ENCODE measurements at regions not wholly inside any gene's neighbourhood (a gene's known extent, or its start where the extent isn't known, plus 50 kb on each side); places are given as distances from the start of the nearest gene placed in this dataset.

DNA sequence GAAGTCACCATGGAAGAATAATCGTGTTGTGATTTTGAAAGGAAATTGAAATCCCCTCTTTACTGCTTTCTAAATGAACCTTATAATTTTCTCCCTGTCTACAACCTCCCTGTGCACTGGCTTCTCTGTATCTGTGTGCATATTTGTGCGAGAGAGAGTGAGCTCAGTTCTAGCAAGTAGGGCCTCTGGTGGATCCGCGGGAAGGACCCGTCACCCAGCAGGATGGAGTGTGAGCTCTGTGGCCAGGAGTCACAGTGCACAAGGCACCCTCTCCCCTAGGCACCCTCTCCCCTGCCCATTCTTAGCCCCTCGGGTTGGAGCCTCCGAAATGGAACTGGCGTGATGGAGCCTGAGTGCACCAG lies 109.0 kb downstream of the TRIM29 start:
- Histone ChIP-seq H3K27me3 (no peaks in the 10 kb centered on the region), H3K4me1 (no peaks in the 10 kb centered on the region), H3K9me3 (no peaks in the 10 kb centered on the region), H3K4me3 (replicated peaks in 1 of 3) (no peak overlapping the region), H3K36me3 (no peaks in the 10 kb centered on the region), H3K27ac (no peak overlapping the region)
- DNase-seq = no peak
- intact Hi-C loops (cut with DNase I) = no loop called here
- no peak for TF ChIP-seq POLR2A (IDR thresholded peaks at IDR 0.05)
- TF ChIP-seq, protein P1, sequence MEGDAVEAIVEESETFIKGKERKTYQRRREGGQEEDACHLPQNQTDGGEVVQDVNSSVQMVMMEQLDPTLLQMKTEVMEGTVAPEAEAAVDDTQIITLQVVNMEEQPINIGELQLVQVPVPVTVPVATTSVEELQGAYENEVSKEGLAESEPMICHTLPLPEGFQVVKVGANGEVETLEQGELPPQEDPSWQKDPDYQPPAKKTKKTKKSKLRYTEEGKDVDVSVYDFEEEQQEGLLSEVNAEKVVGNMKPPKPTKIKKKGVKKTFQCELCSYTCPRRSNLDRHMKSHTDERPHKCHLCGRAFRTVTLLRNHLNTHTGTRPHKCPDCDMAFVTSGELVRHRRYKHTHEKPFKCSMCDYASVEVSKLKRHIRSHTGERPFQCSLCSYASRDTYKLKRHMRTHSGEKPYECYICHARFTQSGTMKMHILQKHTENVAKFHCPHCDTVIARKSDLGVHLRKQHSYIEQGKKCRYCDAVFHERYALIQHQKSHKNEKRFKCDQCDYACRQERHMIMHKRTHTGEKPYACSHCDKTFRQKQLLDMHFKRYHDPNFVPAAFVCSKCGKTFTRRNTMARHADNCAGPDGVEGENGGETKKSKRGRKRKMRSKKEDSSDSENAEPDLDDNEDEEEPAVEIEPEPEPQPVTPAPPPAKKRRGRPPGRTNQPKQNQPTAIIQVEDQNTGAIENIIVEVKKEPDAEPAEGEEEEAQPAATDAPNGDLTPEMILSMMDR (IDR thresholded peaks at IDR 0.05) = no peak
- WGBS, 2 donors = 92% methylated on average over 8 of the region's 8 CpGs

DNA sequence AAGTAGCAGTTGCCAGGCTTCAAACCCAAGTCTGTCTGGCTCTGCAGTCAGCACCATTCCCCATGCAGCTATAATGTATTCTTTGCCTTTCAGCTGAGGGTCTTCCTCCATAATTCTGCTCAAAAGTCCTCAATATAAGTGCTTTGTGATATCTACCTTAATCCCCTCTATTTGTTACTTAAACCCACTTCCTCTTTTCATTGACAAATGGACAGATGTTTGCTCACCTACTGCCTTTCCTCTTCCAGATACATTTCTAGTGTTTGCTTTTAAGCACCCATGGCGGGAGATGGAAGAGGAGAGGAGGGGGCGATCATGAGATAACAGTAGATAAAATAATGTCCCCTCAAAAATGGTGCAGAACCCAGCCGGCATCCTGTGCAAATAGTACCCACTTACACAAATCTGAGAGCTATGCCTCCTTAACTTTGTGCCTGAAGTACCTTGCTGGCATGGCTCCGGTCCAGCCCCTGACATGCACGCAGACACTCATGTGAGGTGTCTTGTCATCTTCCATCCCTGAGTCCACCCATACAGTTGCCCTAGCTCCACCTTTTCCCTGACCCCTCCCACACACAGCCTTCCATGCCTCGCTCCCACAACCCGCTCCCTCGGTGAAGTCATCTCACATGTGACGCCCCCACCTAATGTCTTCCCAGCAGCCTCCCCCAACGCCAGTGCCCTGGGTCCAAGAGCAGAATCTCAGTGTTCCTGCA lies 109.6 kb downstream of the TRIM29 start:
- intact Hi-C loops (cut with DNase I) = no loop called here
- 69 to 71% methylated on average over 10 of the region's 10 CpGs for WGBS, 2 donors
- no peak for TF ChIP-seq POLR2A (IDR thresholded peaks at IDR 0.05)
- TF ChIP-seq, protein P1 (IDR thresholded peaks at IDR 0.05) = no peak
- Histone ChIP-seq H3K27ac (no peak overlapping the region), H3K4me1 (no peaks in the 10 kb centered on the region), H3K27me3 (no peaks in the 10 kb centered on the region), H3K9me3 (no peaks in the 10 kb centered on the region), H3K4me3 (replicated peaks in 1 of 3) (no peak overlapping the region), H3K36me3 (no peaks in the 10 kb centered on the region)
- no peak for DNase-seq

DNA sequence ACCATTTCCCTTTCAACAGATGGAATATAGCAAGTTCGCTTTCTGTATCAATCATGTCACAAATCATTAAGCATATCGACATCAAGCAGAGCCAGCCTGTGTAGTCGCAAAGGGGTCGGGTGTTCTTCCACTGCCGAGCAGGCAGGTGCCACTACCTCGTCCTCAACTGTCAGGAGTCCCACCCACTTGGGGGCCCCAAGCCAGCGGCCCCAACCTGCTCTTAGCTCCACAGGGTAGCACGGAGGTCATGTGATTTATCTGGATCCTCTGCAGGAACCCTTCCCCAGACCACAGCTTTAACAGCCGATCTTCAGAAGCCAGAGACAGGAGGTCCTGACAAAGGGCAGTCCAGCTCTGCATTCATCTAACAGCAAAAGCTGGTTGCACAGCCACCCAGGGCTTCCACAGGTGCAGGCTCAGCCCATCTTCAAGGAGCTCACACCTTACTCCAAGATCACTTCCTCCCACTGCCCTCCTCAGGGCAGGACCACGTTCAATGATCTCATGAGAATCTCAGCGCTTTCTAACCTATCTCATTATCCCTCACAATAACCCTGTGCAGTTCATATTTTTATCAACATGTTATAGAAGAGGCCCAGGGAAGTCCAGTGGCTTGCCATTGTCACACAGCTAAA lies 110.2 kb downstream of the TRIM29 start:
- no peak for DNase-seq
- 70 to 71% methylated on average over 11 of the region's 11 CpGs for WGBS, 2 donors
- intact Hi-C loops (cut with DNase I) = no loop called here

DNA sequence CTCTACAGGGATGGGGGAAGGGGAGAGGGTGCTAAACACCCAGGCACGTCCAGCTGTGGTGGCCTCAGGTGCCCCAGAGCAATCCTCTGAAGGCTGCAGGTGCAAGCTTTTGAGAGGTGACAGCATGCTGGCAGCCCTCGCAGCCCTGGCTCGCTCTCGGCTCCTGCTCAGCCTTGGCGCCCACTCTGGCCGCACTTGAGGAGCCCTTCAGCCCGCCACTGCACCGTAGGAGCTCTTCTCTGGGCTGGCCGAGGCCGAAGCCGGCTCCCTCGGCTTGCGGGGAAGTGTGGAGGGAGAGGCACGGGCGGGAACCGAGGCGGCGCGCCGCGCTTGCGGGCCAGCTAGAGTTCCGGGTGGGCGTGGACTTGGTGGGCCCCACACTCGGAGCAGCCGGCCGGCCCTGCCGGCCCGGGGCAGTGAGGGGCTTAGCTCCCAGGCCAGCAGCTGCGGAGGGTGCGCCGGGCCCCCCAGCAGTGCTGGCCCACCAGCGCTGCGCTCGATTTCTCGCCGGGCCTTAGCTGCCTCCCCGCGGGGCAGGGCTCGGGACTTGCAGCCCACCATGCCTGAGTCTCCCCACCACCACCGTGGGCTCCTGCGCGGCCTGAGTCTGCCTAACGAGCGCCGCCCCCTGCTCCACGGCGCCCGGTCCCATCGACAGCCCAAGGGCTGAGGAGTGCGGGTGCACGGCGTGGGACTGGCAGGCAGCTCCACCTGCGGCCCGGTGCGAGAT lies 112.1 kb downstream of the TRIM29 start:
- Histone ChIP-seq H3K4me1 (no peaks in the 10 kb centered on the region), H3K9me3 (no peaks in the 10 kb centered on the region), H3K27ac (no peak overlapping the region), H3K36me3 (no peaks in the 10 kb centered on the region), H3K4me3 (replicated peaks in 1 of 3) (no peak overlapping the region), H3K27me3 (no peaks in the 10 kb centered on the region)
- intact Hi-C loops (cut with DNase I) = no loop called here
- 74 to 86% methylated on average over 18 to 42 of the region's 56 CpGs for WGBS, 2 donors
- DNase-seq = no peak
- TF ChIP-seq, protein P1 (IDR thresholded peaks at IDR 0.05) = no peak
- TF ChIP-seq POLR2A (IDR thresholded peaks at IDR 0.05) = no peak

More for the DNA sequence above, 110.2 kb downstream of the TRIM29 start:
- Histone ChIP-seq H3K27me3 (no peaks in the 10 kb centered on the region), H3K27ac (no peak overlapping the region), H3K9me3 (no peaks in the 10 kb centered on the region), H3K4me3 (replicated peaks in 1 of 3) (no peak overlapping the region), H3K4me1 (no peaks in the 10 kb centered on the region), H3K36me3 (no peaks in the 10 kb centered on the region)
- no peak for TF ChIP-seq POLR2A (IDR thresholded peaks at IDR 0.05)
- TF ChIP-seq, protein P1 (IDR thresholded peaks at IDR 0.05) = no peak

DNA sequence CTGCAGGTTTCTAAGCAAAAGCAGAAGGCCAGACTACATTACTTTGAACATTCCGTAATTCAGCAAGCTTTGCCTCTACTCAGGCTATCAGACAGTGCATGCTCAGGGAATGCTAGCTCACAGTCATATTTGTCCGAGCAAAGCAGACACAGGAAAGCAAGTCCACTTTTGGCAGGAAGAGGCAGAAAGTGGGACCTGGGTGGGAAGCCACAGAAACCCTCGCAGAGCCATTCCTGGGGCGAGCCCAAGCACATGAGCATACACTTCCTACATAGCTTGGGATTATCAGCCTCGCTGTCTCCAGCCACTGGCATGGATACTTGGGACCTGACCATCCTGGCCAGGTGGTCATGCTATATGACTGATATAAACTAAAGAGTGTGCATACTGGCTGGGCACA lies 113.3 kb downstream of the TRIM29 start:
- intact Hi-C loops (cut with DNase I) = no loop called here
- no peaks in the 10 kb centered on the region for H3K4me1 ChIP-seq
- DNase-seq = no peak
- H3K27ac ChIP-seq = no peak overlapping the region
- TF ChIP-seq, protein P1 (IDR thresholded peaks at IDR 0.05) = no peak
- no peak for TF ChIP-seq POLR2A (IDR thresholded peaks at IDR 0.05)
- no peak overlapping the region for H3K4me3 ChIP-seq (replicated peaks in 1 of 3)
- 68 to 81% methylated on average over 5 of the region's 5 CpGs for WGBS, 2 donors
- no peaks in the 10 kb centered on the region for H3K9me3 ChIP-seq
- no peaks in the 10 kb centered on the region for H3K27me3 ChIP-seq
- H3K36me3 ChIP-seq = no peaks in the 10 kb centered on the region
